ENCODE measurements at regions not wholly inside any gene's neighbourhood (a gene's known extent, or its start where the extent isn't known, plus 50 kb on each side); places are given as distances from the start of the nearest gene placed in this dataset.

GRCh38 chr2:129891341-129892320 lies 87.8 kb upstream of the RAB6C start:
- DNase-seq (ENCODE audit: low spot score): no peak

DNA sequence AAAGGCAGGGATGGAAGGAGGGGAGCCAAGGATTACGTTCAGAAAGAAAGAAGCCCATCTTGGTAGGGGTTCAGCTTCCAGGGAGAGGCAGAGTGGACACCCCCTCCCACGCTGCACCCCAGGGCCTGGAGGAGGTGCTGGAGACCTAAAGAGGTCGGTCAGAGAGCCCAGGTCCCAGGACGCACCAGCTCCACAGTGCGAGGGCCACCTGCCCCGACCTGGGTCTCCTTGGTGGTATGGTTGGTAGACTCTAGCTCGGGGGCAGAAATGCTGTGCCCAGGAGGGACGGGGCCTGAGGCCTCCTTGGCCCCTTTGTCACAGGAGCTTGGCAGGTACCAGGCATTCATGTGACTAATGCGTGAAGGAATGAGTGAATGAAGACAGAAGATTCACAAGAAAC lies 87.1 kb upstream of the RAB6C start:
- DNase-seq (ENCODE audit: low spot score): no peak
- intact Hi-C loops (cut with DNase I): no loop called here

More at GRCh38 chr2:129891341-129892320, 87.8 kb upstream of the RAB6C start:
- intact Hi-C loops (cut with DNase I): no loop called here

DNA sequence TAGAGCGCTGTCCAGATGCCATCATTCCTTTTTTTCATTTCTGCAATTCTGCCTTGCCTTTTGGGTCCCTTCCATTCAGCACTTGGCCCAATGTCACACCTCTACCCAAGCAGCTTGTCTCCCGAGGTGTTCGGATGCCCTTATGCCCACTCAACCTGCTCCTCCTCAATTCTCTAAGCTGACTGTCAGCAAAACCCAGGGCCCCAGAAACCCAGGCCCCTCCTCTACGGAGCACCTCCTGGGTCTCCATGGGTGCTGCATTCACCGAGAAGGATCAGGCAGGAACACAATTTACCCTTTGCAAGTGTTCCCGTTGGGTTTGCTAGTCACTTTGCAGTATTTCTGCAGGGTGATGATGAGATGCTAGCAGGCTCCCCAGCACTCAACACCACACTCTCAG lies 86.7 kb upstream of the RAB6C start:
- no peak for DNase-seq (ENCODE audit: low spot score)
- intact Hi-C loops (cut with DNase I): no loop called here

DNA sequence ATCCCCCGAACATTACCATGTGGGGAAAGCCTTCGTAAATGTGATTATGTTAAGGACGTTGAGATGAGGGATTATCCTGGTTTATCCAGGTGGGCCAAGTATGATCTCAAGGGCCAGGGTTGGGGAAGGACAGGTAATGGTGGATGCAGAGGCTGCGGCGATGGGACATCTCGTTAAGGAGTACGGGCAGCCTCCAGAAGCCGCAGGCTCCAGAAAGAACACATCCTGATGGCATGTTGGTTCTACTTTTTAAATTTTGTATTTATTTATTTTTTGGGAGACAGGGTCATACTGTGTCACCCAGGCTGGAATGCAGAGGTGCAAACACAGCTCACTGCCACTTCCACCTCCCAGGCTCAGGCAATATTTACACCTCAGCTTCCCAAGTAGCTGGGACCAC lies 86.2 kb upstream of the RAB6C start:
- intact Hi-C loops (cut with DNase I): no loop called here
- no peak for DNase-seq (ENCODE audit: low spot score)

DNA sequence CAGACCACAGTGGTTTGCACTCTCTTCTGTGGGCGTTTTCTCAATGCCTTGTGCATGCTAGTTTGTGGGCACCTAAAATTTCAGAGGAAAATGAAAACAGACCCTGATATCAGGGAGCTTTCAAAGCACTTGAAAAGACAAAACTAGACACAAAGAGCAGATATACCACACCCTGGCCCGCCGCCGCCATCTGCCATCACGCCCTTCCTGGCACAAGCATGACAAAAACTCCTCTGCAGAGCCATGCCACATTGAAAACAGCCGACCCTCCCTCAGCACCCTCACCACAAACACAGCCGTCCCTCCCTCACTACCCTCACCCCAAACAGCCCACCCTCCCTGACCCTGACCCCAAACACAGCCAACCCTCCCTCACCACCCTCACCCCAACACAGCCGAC lies 84.8 kb upstream of the RAB6C start:
- no peak for DNase-seq (ENCODE audit: low spot score)
- intact Hi-C loops (cut with DNase I): no loop called here

- intact Hi-C loops (cut with DNase I): no loop called here
- DNase-seq (ENCODE audit: low spot score): peak; percentile 44
Observed at GRCh38 chr2:129895061-129895460, 84.4 kb upstream of the RAB6C start.

GRCh38 chr2:129895526-129896082 lies 83.9 kb upstream of the RAB6C start:
- intact Hi-C loops (cut with DNase I): no loop called here

GRCh38 chr2:129896226-129897100 lies 83.0 kb upstream of the RAB6C start:
- DNase-seq (ENCODE audit: low spot score): no peak
- intact Hi-C loops (cut with DNase I): no loop called here

More at GRCh38 chr2:129895526-129896082, 83.9 kb upstream of the RAB6C start:
- no peak for DNase-seq (ENCODE audit: low spot score)

GRCh38 chr2:129901754-129902415 lies 77.6 kb upstream of the RAB6C start:
- intact Hi-C loops (cut with DNase I): no loop called here
- DNase-seq (ENCODE audit: low spot score): peak; percentile 71

DNA sequence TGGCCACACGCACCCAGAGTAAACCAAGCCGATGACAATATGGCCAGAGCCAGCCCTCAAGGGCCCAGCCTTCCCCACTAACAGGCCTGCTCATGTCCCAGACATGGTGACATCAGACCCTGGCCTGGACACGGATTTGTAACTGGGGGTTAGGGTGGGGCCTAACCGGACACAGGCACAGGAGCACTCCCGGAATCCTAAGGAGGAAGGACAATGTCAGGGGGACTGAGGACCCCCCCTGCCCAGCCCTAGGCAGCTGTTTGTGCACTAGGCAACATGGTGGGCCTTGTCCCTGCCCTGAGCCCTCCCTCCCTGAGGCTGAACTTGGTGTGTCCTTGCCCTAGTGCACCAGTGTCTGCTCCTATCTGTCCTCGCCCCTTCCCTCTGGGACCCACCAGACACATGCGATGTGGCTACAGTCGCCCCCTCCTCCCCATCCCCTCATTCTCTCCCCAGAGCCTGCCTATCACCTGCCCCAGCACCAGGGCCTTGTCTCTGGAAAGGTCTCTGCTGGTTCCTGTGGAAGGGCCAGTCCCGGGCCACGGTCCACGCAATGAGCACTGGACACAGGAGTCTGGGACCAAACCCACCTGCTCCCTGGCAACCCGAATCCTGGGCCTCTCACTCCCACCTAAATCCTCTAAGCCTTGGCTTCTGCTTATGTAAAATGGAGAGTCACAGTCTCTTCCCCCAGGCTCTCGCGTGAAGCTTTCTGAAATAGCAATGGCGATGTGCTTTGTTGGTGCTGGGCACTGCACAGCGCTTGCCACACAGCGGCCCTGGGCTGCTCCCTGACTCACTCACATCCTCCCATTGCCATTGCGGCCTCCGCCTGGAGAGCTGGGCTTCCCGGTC lies 76.5 kb upstream of the RAB6C start:
- intact Hi-C loops (cut with DNase I): no loop called here

DNA sequence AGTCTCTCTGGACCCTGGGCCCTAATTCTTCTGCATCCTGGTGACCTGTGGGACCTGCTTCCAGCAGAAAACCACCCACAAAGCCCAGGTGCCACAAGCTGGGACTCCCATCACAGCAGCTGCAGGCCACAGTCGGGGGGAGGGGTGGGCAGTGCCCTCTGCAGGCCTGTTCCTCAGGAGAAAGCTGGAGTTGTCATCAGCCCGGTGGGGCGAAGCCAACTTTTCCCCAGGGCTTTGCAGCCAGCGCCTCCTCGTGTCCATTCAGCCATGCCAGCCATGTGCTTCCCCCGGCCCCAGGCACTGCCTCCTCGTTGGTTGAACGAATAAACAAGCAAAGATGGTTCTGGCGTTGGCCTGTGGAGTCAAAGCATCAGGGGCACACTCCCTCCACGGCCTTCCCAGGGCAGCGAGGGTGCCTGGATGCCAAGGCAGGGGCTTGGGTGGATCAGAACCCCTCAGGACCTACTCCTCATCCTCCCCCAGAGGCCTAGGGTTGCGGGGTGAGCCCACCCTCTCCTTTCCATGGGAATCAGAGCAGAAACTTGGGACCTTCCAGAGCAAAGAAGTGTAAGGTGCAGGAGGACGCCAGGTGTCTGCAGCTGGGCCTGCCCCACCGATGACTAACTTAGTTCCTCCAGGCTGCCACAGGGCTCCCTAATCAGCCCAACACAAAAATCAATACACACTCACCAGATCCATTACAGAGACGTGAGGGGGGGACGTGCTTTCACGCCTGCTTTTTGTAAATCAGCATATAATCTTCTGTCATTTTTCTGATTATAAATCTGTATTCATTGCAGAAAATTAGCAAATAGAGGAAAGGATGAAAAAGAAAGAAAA lies 75.7 kb upstream of the RAB6C start:
- DNase-seq (ENCODE audit: low spot score): peak; percentile 70
- intact Hi-C loops (cut with DNase I): no loop called here

More for the DNA sequence above, 76.5 kb upstream of the RAB6C start:
- DNase-seq (ENCODE audit: low spot score): peak; percentile 63

- intact Hi-C loops (cut with DNase I): no loop called here
- DNase-seq (ENCODE audit: low spot score): peak; percentile 54
Observed at GRCh38 chr2:129904532-129905446, 74.7 kb upstream of the RAB6C start.

DNA sequence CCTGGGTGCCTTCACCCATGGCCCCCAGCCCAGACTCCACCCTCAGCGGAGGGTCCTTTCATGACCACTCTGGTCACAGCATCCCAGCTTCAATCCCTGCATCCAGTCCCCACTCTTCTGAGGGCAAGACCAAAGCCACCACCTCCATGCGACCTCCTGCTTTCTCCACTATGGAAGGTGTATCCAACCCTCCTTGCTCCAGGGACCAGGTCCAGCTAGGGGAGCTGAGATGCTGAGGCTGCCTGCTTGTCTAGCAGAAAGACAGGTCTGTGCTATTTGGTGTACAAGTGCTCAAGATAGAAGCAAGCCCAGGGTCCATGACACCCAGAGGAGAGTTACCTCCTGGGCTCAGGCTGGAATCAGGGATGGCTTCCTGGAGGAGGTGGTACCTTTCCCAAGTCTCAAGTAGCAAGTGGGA lies 73.8 kb upstream of the RAB6C start:
- intact Hi-C loops (cut with DNase I): no loop called here
- DNase-seq (ENCODE audit: low spot score): peak; percentile 63

DNA sequence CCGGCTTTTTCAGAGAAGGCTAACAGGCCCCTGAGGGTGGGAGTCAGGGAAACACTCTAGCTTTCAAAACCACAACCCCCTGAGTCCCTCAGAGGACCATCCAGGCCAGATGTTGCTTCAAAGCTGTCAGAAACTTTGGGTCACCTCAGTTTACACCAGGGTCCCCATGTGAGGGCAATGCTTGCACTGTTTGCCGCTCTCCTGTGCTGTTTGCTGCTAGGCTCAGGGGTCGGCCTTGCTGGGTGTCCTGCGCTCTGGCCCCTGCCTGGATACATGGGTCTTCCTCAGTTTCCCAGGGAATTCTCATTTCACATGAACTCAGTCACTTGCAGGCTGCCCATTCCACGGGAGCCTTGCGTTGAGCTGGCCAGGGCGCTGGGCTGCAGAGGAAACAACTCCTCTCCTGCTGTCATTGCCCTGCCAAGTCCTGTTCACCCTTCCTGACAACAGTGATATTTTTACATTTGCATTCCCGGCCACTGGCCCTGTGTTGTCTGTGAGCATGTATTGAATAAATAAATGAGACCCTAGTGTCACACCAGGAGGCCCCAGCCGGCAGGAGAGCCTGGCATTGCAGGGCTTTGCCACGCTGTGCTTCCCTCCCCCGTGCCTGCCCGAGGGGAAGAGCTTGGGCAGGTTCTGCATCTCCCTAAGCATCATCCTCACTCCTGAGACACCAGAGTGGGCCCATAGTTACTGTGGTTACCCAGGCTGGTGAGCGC lies 73.2 kb upstream of the RAB6C start:
- DNase-seq (ENCODE audit: low spot score): peak; percentile 50

GRCh38 chr2:129906861-129907235 lies 72.6 kb upstream of the RAB6C start:
- intact Hi-C loops (cut with DNase I): no loop called here

More for the DNA sequence above, 73.2 kb upstream of the RAB6C start:
- intact Hi-C loops (cut with DNase I): no loop called here

More at GRCh38 chr2:129906861-129907235, 72.6 kb upstream of the RAB6C start:
- no peak for DNase-seq (ENCODE audit: low spot score)
